ENCODE measurements at regions not wholly inside any gene's neighbourhood (a gene's known extent, or its start where the extent isn't known, plus 50 kb on each side); places are given as distances from the start of the nearest gene placed in this dataset.

- intact Hi-C loops (cut with DNase I; ENCODE audit: low total_unique reads), result no loop called here
- Histone ChIP-seq H3K4me1 (no peaks in the 10 kb centered on the region), H3K9me3 (no peaks in the 10 kb centered on the region), H3K36me3 (no peaks in the 10 kb centered on the region), H3K4me3 (no peak overlapping the region), H3K27ac (no peak overlapping the region), H3K27me3 (no peaks in the 10 kb centered on the region)
- TF ChIP-seq POLR2A (IDR thresholded peaks at IDR 0.05) (no peak), POLR2AphosphoS5 (IDR thresholded peaks at IDR 0.05) (no peak)
- TF ChIP-seq, protein P1, sequence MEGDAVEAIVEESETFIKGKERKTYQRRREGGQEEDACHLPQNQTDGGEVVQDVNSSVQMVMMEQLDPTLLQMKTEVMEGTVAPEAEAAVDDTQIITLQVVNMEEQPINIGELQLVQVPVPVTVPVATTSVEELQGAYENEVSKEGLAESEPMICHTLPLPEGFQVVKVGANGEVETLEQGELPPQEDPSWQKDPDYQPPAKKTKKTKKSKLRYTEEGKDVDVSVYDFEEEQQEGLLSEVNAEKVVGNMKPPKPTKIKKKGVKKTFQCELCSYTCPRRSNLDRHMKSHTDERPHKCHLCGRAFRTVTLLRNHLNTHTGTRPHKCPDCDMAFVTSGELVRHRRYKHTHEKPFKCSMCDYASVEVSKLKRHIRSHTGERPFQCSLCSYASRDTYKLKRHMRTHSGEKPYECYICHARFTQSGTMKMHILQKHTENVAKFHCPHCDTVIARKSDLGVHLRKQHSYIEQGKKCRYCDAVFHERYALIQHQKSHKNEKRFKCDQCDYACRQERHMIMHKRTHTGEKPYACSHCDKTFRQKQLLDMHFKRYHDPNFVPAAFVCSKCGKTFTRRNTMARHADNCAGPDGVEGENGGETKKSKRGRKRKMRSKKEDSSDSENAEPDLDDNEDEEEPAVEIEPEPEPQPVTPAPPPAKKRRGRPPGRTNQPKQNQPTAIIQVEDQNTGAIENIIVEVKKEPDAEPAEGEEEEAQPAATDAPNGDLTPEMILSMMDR (IDR thresholded peaks at IDR 0.05), result no peak
- no peak for DNase-seq (ENCODE audit: low spot score in 2 of 2)
Measured at GRCh38 chr7:156192921-156193320, 380.7 kb upstream of the SHH start.

GRCh38 chr7:156191090-156191489 lies 378.8 kb upstream of the SHH start:
- Histone ChIP-seq H3K27ac (no peak overlapping the region), H3K27me3 (no peaks in the 10 kb centered on the region), H3K4me1 (no peaks in the 10 kb centered on the region), H3K36me3 (no peaks in the 10 kb centered on the region), H3K4me3 (no peak overlapping the region), H3K9me3 (peaks cover 4 to 18% of the 10 kb centered on the region in 2 donors)
- DNase-seq (ENCODE audit: low spot score in 2 of 2), result no peak
- TF ChIP-seq POLR2A (IDR thresholded peaks at IDR 0.05) (no peak), POLR2AphosphoS5 (IDR thresholded peaks at IDR 0.05) (no peak)
- TF ChIP-seq, protein P1 (IDR thresholded peaks at IDR 0.05), result no peak
- intact Hi-C loops (cut with DNase I; ENCODE audit: low total_unique reads), result no loop called here

DNA sequence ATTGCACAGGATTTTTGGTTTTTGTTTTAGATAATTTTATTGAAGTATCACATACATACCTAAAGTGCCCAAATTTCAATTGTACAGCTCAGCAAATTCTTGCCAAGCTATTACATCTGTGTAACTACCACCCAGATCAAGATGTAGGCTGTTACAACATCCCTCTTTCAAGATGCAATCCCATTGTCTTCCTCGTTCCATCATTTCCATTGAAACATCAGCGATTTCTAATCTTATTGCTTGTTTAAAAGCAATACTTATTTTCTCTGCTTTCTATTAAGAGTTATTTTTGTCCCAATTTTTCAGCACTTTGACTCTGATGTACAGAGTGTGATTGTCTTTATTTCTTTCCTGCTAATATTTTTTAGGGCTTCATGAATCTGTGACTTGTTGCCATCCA lies 372.8 kb upstream of the SHH start:
- H3K27ac ChIP-seq, result no peak overlapping the region
- intact Hi-C loops (cut with DNase I; ENCODE audit: low total_unique reads), result no loop called here
- no peaks in the 10 kb centered on the region for H3K36me3 ChIP-seq
- no peak for TF ChIP-seq POLR2A (IDR thresholded peaks at IDR 0.05)
- TF ChIP-seq, protein P1 (IDR thresholded peaks at IDR 0.05), result no peak
- no peak for TF ChIP-seq POLR2AphosphoS5 (IDR thresholded peaks at IDR 0.05)
- peaks cover 0 to 4% of the 10 kb centered on the region in 2 donors for H3K27me3 ChIP-seq
- H3K4me1 ChIP-seq, result no peaks in the 10 kb centered on the region
- H3K9me3 ChIP-seq, result peaks cover 4 to 25% of the 10 kb centered on the region in 2 donors
- H3K4me3 ChIP-seq, result no peak overlapping the region
- no peak for DNase-seq (ENCODE audit: low spot score in 2 of 2)

GRCh38 chr7:156184164-156184563 lies 371.9 kb upstream of the SHH start:
- no peaks in the 10 kb centered on the region for H3K36me3 ChIP-seq
- H3K9me3 ChIP-seq, result peaks cover 4 to 25% of the 10 kb centered on the region in 2 donors
- H3K27ac ChIP-seq, result no peak overlapping the region
- TF ChIP-seq POLR2A (IDR thresholded peaks at IDR 0.05), result no peak
- TF ChIP-seq POLR2AphosphoS5 (IDR thresholded peaks at IDR 0.05), result no peak
- TF ChIP-seq, protein P1 (IDR thresholded peaks at IDR 0.05), result no peak
- H3K4me3 ChIP-seq, result no peak overlapping the region
- no peaks in the 10 kb centered on the region for H3K4me1 ChIP-seq
- intact Hi-C loops (cut with DNase I; ENCODE audit: low total_unique reads), result no loop called here
- H3K27me3 ChIP-seq, result peaks cover 0 to 4% of the 10 kb centered on the region in 2 donors
- DNase-seq (ENCODE audit: low spot score in 2 of 2), result no peak

- Histone ChIP-seq H3K36me3 (no peaks in the 10 kb centered on the region), H3K4me3 (no peak overlapping the region), H3K27ac (no peak overlapping the region), H3K9me3 (peaks cover 0 to 3% of the 10 kb centered on the region in 2 donors), H3K27me3 (peaks cover 0 to 4% of the 10 kb centered on the region in 2 donors), H3K4me1 (no peaks in the 10 kb centered on the region)
- no peak for DNase-seq (ENCODE audit: low spot score in 2 of 2)
- TF ChIP-seq POLR2AphosphoS5 (IDR thresholded peaks at IDR 0.05) (no peak), POLR2A (IDR thresholded peaks at IDR 0.05) (no peak)
- TF ChIP-seq, protein P1 (IDR thresholded peaks at IDR 0.05), result no peak
- intact Hi-C loops (cut with DNase I; ENCODE audit: low total_unique reads), result loop anchor here (2.0 kb wide), 1 partner anchor 28 kb away; no protein-coding TSS in a partner anchor
Measured at GRCh38 chr7:156180451-156181229, 368.4 kb upstream of the SHH start.

Data from breast epithelium (tissue), 4 donors.